ENCODE measurements at regions not wholly inside any gene's neighbourhood (a gene's known extent, or its start where the extent isn't known, plus 50 kb on each side); places are given as distances from the start of the nearest gene placed in this dataset.
A peak's percentile ranks its signal among the peaks of the same experiment; 100 is the strongest.
"Not testable (repeated sequence)": the region's sequence is repeated elsewhere in the genome, so short reads cannot be mapped to it uniquely, and the experiment has no call there.

DNA sequence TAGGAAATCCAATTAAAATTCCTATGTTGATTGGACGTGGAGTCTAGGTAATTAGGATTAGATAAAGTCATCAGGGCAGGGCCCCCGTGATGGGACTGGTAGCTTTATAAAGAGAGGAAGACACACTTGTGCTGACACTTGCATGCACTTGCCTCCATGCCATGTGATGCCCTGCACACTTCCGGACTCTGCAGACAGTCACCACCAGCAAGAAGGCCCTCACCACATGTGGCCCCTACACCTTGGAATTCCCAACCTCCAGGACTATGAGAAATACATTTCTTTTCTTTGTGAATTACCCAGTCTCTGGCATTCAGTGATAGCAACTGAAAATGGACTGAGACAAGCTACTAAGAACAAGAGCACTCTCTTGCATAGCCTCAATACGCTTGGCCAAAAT is 90.6 kb downstream of the CRYGS start:
- DNase-seq, result no peak

DNA sequence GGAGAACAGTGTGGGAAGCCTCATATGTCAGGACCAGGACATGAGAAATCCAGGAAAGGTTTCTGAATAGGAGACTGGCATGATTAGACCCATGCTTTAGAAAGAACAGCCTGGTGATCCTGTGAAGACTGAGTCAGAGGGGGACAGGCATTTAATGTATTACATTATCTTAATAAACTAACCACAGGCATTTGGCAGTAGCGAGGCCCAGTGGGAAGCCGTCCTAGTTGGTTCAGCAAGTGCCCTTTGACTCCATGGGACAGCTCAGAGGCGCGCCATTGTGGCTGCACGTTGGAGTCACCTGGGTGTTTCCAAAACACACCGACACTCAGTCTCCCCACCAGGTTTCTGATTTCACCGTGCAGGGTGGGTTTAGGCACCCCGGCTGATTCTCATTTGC is 90.5 kb upstream of the DGKG start:
- no peak for DNase-seq

- DNase-seq, result no peak
These were observed 89.3 kb upstream of the DGKG start for GRCh38 chr3:186451371-186451770.

- DNase-seq, result no peak
These were observed 82.9 kb upstream of the DGKG start for GRCh38 chr3:186444974-186445373.

GRCh38 chr3:186444288-186444687 is 82.3 kb upstream of the DGKG start:
- DNase-seq, result no peak

DNA sequence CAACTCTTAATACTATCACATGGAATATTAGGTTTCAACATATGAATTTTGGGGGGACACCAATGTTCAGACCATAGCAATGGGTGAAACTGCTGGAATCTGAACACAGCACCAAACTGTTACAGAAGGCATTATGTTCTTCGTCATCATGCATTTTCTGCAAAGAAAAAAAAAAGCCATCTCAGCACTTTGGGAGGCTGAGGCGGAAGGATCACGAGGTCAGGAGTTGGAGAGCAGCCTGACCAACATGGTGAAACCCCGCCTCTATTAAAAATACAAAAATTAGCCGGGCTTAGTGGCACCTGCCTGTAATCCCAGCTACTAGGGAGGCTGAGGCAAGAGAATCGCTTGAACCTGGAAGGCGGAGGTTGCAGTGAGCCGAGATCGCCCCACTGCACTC is 80.9 kb upstream of the DGKG start:
- not testable (repeated sequence) for DNase-seq

DNA sequence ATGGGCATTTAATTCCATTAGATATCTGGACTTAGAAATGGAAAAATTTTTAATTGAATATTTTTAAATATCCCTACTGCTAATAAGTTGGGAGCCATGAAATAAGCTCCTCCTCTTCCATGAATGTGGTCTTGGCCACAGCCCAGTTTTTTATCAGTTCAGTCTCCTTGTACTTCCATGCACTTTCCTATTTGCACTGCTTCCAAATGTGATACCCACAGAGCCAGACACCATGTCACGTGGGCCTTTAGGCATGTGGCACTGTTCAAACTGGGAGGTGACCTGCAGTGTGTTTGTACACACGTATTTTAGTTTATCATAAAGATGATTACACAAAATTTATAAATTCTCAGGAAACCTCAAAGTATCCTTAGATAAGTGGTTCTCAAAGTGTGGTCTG is 80.1 kb upstream of the DGKG start:
- DNase-seq, result no peak

DNA sequence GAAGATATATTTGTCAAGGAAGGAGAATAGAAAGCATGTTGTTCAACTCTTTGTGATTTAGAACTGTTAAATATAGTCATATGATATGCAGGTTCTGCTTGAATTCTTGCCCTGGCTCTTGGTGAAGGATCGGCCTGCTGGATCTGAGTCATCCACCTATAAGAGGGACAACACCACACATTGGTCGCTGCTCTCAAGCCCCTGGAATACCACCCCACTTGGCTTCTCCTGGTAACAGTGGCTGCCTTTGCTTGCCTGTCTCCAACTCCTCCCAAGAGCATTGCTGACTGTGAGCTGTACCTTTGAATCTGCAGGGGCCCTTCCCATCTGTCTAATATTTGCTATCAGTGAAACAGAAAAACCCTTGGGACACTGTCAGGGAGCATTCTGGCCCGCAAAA is 78.9 kb upstream of the DGKG start:
- no peak for DNase-seq

GRCh38 chr3:186439725-186440124 is 77.7 kb upstream of the DGKG start:
- DNase-seq, result no peak

DNA sequence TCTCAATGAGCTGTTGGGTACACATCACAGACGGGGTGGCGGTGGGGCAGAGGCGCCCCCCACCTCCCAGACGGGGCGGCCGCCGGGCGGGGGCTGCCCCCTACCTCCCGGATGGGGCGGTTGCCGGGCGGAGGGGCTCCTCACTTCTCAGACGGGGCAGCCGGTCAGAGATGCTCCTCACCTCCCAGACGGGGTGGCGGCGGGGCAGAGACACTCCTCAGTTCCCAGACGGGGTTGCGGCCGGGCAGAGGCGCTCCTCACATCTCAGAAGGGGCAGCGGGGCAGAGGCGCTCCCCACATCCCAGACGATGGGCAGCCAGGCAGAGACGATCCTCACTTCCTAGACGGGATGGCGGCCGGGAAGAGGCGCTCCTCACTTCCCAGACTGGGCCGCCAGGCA is 73.3 kb upstream of the DGKG start:
- DNase-seq, result not testable (repeated sequence)

DNA sequence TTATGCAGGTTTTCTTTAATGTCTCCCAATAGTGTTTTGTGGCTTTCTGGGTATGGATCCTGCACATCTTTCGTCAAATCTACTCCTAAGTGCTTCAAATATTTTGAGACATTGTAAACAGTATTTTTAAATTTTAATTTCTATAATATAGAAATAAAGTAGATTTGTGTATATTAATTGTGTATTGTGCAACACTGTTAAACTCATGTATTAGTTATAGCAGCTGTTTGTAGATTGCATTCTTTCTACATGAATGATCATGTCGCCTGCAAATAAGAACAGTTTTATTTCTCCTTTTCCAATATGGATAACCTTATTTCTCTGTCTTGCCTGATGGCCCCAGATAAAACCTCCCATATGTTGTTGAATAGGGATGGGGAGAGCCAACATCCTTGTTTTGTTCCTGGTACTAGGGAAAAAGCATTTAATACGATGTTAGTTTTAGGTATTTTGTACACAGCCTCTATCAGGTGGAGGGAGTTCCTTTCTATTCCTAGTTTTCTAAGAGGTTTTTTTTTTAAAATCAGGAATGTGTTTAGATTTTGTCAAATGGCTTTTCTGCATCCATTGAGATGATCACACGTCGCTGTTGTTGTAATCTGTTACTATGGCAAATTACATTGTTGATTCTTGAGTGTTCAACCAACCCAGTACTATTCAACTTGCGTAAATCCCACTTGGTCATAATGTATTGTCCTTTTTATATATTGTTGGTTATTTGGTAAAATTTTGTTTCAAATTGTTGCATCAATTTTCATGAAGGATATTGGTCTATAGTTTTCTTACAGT is 71.1 kb upstream of the DGKG start:
- DNase-seq, result peak; percentile 15

GRCh38 chr3:186432189-186432588 is 70.2 kb upstream of the DGKG start:
- DNase-seq, result no peak

DNA sequence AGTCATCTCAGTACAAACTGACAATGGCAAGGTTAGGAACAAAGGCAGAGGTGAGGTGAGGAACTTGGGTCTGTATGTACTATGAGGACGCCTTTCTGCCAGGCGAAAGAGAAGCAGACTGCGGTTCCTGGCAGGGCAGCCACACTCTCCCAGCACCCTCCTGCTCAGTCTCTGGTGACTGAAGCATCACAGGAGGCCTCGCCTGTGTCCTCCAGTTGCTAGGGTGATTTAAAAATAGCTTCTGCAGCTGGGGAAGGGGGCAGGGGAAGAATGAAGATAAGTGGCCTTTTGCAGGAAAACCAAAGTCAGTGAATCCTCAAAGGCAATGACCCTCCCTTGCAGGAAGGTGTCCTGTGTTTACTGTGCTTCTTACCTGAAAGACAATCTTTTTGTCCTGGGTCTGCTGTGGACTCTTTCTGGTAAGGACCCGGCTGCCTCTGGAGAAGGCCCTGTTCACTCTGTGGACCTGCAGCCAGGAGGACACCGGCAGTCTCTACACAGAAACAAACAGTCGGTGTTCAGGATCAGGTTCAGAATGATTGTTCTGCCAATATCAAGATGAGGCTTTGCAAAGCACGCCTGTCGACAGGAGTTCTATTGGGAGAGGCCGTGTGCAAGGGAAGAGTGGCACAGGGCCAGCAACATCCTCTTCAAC is 65.7 kb upstream of the DGKG start:
- DNase-seq, result peak; percentile 52

GRCh38 chr3:186425788-186426730 is 64.0 kb upstream of the DGKG start:
- DNase-seq, result no peak

DNA sequence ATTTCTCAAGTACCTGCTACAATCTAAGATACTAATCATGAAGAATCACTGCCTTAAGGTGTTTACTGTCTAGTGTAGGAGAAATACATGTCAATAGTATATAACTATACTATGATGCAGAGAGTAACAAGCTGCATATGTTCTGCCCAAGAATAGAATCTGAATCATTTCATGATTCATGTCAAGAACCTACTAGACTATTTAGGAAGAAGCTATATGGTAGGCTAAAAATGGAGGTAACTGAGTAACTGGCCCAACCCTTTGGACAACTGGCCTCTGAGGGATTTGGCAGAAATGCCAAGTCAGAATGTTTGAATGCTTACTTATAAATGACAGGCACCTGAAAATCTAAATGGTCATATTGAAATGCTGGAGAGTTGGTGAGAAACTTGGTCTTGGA is 59.9 kb upstream of the DGKG start:
- no peak for DNase-seq

- no peak for DNase-seq
These were observed 56.7 kb upstream of the DGKG start for GRCh38 chr3:186418671-186419145.

DNA sequence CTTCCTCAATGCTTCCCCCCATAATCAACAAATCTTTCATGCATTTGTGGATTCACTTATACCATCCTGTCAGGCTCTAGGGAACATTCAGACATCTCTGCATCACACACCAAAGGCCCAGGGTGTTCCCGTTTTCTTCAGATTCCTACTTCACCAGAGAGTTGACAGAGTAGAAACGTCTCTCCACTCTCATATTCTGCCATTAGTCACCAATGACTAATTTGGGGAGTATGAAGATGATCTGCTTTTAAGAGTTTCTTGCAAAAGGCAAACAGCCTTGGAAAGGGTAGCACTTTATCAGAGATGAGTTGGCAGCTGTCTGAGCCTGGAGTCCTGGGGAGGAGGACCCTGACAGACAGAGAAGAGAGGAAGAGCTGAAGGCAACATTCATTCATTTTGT is 55.8 kb upstream of the DGKG start:
- DNase-seq, result no peak

DNA sequence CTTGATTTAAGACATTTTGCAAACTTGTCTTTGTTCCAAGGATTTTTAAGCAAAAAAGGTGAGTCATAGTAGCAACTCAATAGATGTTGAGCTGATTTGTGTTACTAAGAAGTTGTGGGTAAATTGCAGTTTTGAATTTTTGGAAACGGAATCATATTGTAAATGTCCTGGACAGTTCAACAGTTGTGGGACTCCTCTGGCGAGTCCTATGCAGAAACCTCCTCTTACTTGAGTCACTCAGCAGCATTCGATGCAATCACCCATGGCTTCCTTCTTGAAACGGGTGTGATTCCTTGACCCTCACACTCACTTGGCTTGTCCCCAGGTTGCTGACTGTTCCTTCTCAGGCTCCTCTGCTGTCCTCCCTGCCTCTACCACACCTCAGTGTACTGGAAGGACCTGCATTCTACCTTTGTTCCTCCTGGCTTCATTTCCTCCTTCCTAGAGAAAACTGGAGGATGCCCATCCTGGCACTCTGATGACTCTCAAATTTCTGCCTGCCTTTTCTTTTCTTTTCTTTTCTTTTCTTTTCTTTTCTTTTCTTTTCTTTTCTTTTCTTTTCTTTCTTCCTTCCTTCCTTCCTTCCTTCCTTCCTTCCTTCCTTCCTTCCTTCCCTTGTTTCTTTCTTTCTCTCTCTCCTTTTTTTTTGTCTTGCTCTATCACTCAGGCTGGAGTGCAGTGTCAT is 52.8 kb upstream of the DGKG start:
- no peak for DNase-seq

DNA sequence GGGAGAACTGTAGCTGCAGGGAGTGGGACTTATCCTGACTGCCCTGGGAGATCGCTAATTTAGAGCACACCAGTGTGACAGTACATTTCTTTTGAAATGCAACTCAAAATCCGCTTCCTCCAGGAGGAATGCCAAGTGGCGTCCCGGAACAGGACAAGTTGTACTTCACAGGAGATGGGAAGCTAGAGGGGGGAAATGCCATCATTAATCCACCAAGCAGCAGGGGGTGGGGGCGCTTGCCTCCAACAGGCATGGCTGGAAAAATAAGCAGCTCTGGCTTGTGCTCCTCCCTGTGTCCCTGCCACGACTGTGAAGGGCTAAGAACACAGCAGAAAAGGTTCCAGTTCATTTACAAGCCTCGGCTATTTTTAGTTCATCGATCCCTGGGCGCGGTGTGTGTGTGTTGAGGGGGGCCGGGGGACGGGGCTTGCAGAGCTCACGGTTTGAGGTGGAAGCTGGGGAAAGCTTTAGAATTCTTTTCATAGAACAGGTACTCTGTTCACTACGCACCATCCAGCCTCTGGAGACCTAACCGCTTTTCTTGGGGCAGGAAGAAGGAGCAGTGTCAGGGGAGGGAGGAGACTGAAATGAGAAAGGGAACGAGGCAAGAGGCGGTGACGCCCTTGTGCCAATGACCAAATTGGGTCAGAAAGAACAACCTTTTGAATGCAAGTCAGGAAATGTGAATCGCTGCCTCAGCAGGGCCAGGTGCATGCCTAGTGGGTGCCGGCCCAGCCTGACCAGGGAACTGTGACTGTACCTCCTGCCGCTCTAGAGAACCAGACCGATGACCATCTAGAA is 51.8 kb upstream of the DGKG start:
- DNase-seq, result no peak

DNA sequence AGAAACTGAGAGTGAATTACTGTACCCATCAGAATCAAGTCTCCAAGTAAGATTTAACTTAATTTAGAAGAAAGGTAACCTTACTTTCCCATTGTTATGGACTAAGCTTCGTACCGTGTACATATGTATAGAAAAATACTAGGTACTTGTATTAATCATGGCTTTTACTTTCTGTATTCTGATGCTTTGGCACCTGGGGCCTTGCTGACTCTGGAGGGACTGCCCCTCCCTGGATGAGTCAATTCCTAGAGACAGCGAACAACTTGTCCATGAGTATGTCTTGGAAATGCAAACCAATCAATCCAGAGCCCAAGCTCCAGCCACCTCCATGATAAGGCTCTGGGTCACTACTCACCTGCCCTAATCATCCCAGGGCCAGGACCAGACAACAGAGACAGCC is 50.0 kb upstream of the DGKG start:
- DNase-seq, result no peak

All from NCI-H1694 (cell line).